HCT116 (cell line): ENCODE measurements at regions not wholly inside any gene's neighbourhood (a gene's known extent, or its start where the extent isn't known, plus 50 kb on each side); places are given as distances from the start of the nearest gene placed in this dataset.

Experiments
- ATAC-seq: fragments of 200-7000 bp; cut with Tn5 transposase; 2 replicates; pipeline ENCODE4 v1.9.1; 2020; ENCODE audit warnings: mild to moderate bottlenecking, moderate library complexity
- BruUV-seq: library from RNA; stranded (reverse); fragments of 400-500 nt; replicated peaks from 2 replicates; lab custom pipeline; 2021; lab: Mats Ljungman, UMichigan
- CTCF ChIA-PET: fragments of 300-600 bp; sonication (Branson Sonifier 250); formaldehyde crosslinking; loops from one replicate; lab custom pipeline; 2021; ENCODE audit warnings: antibody characterized with exemption; lab: Charles Lee
- POLR2A ChIA-PET: fragments of 300-600, 350-600 bp; sonication (Branson Sonifier 250); formaldehyde crosslinking; loops from one replicate; lab custom pipeline; 2021; ENCODE audit warnings: antibody characterized with exemption; lab: Charles Lee
- RAD21 ChIA-PET, 2 experiments: fragments of 300-600 bp; sonication (Branson Sonifier 250); formaldehyde crosslinking; loops; one replicate each; lab custom pipeline; 2023; ENCODE audit warnings: low total read pairs in 2 of 2; ENCODE audit not compliant: uncharacterized antibody in 2 of 2, unreplicated experiment in 2 of 2, low non-redundant PET in 1 of 2; lab: Charles Lee
- DNase-seq: peaks from one replicate; pipeline ENCODE4 v3.0.0-alpha.2; 2010; ENCODE audit warnings: low read depth, low spot score
- H2AFZ ChIP-seq: fragments of 200-600 bp; shearing (Covaris generic), sonication (generic); 2 replicates; pipeline ENCODE4 v1.6.1; 2017; ENCODE audit warnings: low read depth, mixed run types, mixed read lengths, antibody characterized with exemption, low read length; ENCODE audit not compliant: poor library complexity, severe bottlenecking
- H3K27ac ChIP-seq: 2 replicates; pipeline ENCODE4 v1.5.1; 2012; ENCODE audit warnings: low read depth, low read length
- H3K27me3 ChIP-seq: fragments of 200-600 bp; sonication (generic); 2 replicates; pipeline ENCODE4 v1.6.1; 2016; ENCODE audit warnings: mixed run types, low read length, mixed read lengths; ENCODE audit not compliant: insufficient read depth
- H3K36me3 ChIP-seq, 2 experiments: fragments of 200-500 bp in 1 of 2; fragments of 200-600 bp in 1 of 2; sonication (Bioruptor generic) in 1 of 2; sonication (generic) in 1 of 2; 2 replicates each; pipeline versions ENCODE4 v1.5.1 to v1.6.1; 2014 to 2016; ENCODE audit warnings: low read length in 2 of 2, inconsistent platforms in 1 of 2, mixed read lengths in 1 of 2, mixed run types in 1 of 2; ENCODE audit not compliant: insufficient read depth in 2 of 2, control insufficient read depth in 1 of 2
- H3K4me1 ChIP-seq, 2 experiments: fragments of 200-600 bp in 1 of 2; sonication (generic) in 1 of 2; 2 replicates each; pipeline versions ENCODE4 v1.5.1 to v1.6.1; 2012 to 2017; ENCODE audit warnings: low read length in 2 of 2, inconsistent platforms in 1 of 2, mild to moderate bottlenecking in 1 of 2, mixed read lengths in 1 of 2, mixed run types in 1 of 2, moderate library complexity in 1 of 2; ENCODE audit not compliant: insufficient read depth in 2 of 2, control insufficient read depth in 1 of 2
- H3K4me2 ChIP-seq: fragments of 200-600 bp; sonication (generic); 2 replicates; pipeline ENCODE4 v1.6.1; 2017; ENCODE audit warnings: mixed run types, low read length, mixed read lengths
- H3K4me3 ChIP-seq, 2 experiments: fragments of 200-600 bp in 1 of 2; sonication (generic) in 1 of 2; replicated peaks in 1 of 2; 2 replicates each; pipeline ENCODE4 v1.5.1; 2011 to 2016; ENCODE audit warnings: low read length in 2 of 2, control low read depth in 1 of 2, low read depth in 1 of 2, mild to moderate bottlenecking in 1 of 2, mixed read lengths in 1 of 2, mixed run types in 1 of 2
- H3K79me2 ChIP-seq: fragments of 200-600 bp; sonication (generic); 2 replicates; pipeline ENCODE4 v1.6.1; 2017; ENCODE audit warnings: mild to moderate bottlenecking, mixed run types, low read length, moderate library complexity, mixed read lengths; ENCODE audit not compliant: insufficient read depth
- H3K9ac ChIP-seq: fragments of 200-600 bp; sonication (generic); 2 replicates; pipeline ENCODE4 v1.6.1; 2016; ENCODE audit warnings: low read length, mixed read lengths
- H3K9me2 ChIP-seq: fragments of 200-600 bp; sonication (generic), shearing (Covaris generic); 2 replicates; pipeline ENCODE4 v1.6.1; 2017; ENCODE audit warnings: mixed run types, mild to moderate bottlenecking, moderate library complexity; ENCODE audit not compliant: insufficient read depth
- H3K9me3 ChIP-seq, 2 experiments: fragments of 200-500 bp in 1 of 2; fragments of 200-600 bp in 1 of 2; sonication (Bioruptor generic) in 1 of 2; sonication (generic) in 1 of 2; 2 replicates each; pipeline ENCODE4 v1.6.1; 2014 to 2017; ENCODE audit warnings: low read length in 2 of 2, mixed read lengths in 2 of 2, inconsistent platforms in 1 of 2, low read depth in 1 of 2, mild to moderate bottlenecking in 1 of 2, mixed run types in 1 of 2, moderate library complexity in 1 of 2; ENCODE audit not compliant: control insufficient read depth in 1 of 2, insufficient read depth in 1 of 2
- H4K20me1 ChIP-seq: fragments of 200-600 bp; sonication (generic), shearing (Covaris generic); 2 replicates; pipeline ENCODE4 v1.6.1; 2017; ENCODE audit warnings: mixed run types, mild to moderate bottlenecking, moderate library complexity; ENCODE audit not compliant: insufficient read depth
- CBX3 ChIP-seq: IDR thresholded peaks from 2 replicates; pipeline ENCODE4 v1.6.1; 2012; ENCODE audit warnings: low read depth
- CEBPB ChIP-seq: IDR thresholded peaks from 2 replicates; pipeline ENCODE4 v1.6.1; 2012; ENCODE audit warnings: low read depth
- EZH2 ChIP-seq: fragments of 200-600 bp; sonication (generic); IDR thresholded peaks from 2 replicates; pipeline ENCODE4 v1.6.1; 2017; ENCODE audit warnings: antibody characterized with exemption, mixed run types
- EZH2phosphoT487 ChIP-seq: fragments of 200-600 bp; IDR thresholded peaks from 2 replicates; pipeline ENCODE4 v1.6.1; 2018; ENCODE audit warnings: antibody characterized with exemption, borderline replicate concordance
- FOSL1 ChIP-seq: IDR thresholded peaks from 2 replicates; pipeline ENCODE4 v1.6.1; 2012; ENCODE audit warnings: low read depth
- POLR2AphosphoS5 ChIP-seq: IDR thresholded peaks from 2 replicates; pipeline ENCODE4 v1.6.1; 2011; ENCODE audit warnings: mild to moderate bottlenecking, low read depth, low read length, moderate library complexity
- RAD21 ChIP-seq: IDR thresholded peaks from 2 replicates; pipeline ENCODE4 v1.6.1; 2012; ENCODE audit warnings: low read depth, mild to moderate bottlenecking
- TCF7L2 ChIP-seq: IDR thresholded peaks from 2 replicates; pipeline ENCODE4 v1.7.0; 2011; ENCODE audit warnings: borderline replicate concordance, inconsistent platforms; ENCODE audit not compliant: insufficient read depth, insufficient read length; ENCODE audit errors: extremely low read depth
- ZFX ChIP-seq: fragments of 450-650 bp; IDR thresholded peaks from 2 replicates; pipeline ENCODE4 v1.6.1; 2017
- ZNF274 ChIP-seq: fragments of 200-500 bp; sonication (Bioruptor generic); IDR thresholded peaks from 2 replicates; pipeline ENCODE4 v1.6.1; 2014; ENCODE audit warnings: mild to moderate bottlenecking, low read depth, low read length, inconsistent platforms
- intact Hi-C: fragments of 100-400 bp; cut with micrococcal nuclease; formaldehyde crosslinking; loops from 2 replicates; pipeline ENCODE4 v1.10.0; 2022
- TF ChIP-seq, protein P1 (sequence below): IDR thresholded peaks from 2 replicates; pipeline ENCODE4 v1.6.1; 2012
- TF ChIP-seq, protein P2 (sequence below): IDR thresholded peaks from 2 replicates; pipeline ENCODE4 v1.6.1; 2012; ENCODE audit warnings: low read depth
- TF ChIP-seq, protein P3 (sequence below), 3 experiments: fragments of 200-600 bp in 1 of 3; sonication (generic) in 1 of 3; IDR thresholded peaks in 2 of 3; conservative IDR thresholded peaks in 1 of 3; 2 replicates each; pipeline ENCODE4 v1.5.1; 2012 to 2017; ENCODE audit warnings: low read depth in 2 of 3, low read length in 2 of 3, antibody characterized with exemption in 1 of 3, borderline replicate concordance in 1 of 3, control low read depth in 1 of 3, mild to moderate bottlenecking in 1 of 3, mixed read lengths in 1 of 3, mixed run types in 1 of 3, moderate library complexity in 1 of 3; ENCODE audit not compliant: insufficient read depth in 1 of 3

DNA sequence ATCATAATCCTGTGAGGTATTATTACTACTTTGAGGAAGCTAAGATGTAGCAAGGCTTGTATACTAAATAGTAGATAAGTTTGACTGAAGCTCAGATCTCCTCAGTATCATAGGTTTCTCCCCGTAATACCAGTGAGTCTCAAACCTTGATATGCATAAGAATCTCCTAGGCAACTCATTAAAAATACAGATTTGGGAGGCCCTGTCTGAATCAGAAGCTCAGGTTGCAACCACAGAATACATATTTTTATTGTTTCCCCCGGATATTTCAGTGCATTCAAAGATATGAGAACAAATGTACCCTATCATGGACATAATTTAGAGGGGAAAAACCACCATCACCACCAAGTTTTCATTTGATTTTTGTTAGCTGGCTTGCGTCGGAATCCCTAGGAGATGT is 242.1 kb upstream of the C2CD4B start (continued):
- TF ChIP-seq, protein P1, sequence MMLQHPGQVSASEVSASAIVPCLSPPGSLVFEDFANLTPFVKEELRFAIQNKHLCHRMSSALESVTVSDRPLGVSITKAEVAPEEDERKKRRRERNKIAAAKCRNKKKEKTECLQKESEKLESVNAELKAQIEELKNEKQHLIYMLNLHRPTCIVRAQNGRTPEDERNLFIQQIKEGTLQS = no peak
- TF ChIP-seq CEBPB (no peak), EZH2phosphoT487 (no peak)
- TF ChIP-seq, protein P2, sequence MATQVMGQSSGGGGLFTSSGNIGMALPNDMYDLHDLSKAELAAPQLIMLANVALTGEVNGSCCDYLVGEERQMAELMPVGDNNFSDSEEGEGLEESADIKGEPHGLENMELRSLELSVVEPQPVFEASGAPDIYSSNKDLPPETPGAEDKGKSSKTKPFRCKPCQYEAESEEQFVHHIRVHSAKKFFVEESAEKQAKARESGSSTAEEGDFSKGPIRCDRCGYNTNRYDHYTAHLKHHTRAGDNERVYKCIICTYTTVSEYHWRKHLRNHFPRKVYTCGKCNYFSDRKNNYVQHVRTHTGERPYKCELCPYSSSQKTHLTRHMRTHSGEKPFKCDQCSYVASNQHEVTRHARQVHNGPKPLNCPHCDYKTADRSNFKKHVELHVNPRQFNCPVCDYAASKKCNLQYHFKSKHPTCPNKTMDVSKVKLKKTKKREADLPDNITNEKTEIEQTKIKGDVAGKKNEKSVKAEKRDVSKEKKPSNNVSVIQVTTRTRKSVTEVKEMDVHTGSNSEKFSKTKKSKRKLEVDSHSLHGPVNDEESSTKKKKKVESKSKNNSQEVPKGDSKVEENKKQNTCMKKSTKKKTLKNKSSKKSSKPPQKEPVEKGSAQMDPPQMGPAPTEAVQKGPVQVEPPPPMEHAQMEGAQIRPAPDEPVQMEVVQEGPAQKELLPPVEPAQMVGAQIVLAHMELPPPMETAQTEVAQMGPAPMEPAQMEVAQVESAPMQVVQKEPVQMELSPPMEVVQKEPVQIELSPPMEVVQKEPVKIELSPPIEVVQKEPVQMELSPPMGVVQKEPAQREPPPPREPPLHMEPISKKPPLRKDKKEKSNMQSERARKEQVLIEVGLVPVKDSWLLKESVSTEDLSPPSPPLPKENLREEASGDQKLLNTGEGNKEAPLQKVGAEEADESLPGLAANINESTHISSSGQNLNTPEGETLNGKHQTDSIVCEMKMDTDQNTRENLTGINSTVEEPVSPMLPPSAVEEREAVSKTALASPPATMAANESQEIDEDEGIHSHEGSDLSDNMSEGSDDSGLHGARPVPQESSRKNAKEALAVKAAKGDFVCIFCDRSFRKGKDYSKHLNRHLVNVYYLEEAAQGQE = no peak

DNA sequence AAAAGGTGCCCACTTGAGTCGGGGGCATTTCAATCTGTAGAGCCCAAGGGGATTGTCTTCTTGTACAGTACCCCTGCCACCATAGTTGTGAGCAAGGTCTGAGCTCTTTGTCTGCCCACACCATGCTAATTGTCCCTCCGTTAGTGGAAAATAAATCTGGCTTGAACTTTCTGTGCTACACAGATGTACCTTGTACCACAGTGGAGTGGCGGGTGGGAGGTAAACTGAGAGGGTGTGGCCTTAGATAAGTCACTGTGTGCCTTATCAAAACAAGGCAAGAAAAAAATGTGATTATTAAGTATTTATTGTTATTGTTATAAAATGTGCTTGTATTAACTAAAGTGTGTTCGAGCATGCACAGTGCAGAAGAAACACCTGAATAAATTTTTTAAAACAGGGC is 242.9 kb upstream of the C2CD4B start:
- H3K9ac ChIP-seq = no peak overlapping the region
- no peaks in the 10 kb centered on the region; the same call in 1 of the 2 replicates for H3K27me3 ChIP-seq
- no peaks in the 10 kb centered on the region for H4K20me1 ChIP-seq
- no peak overlapping the region for H2AFZ ChIP-seq
- no TSS peak for BruUV-seq
- no peaks in the 10 kb centered on the region for H3K79me2 ChIP-seq
- RAD21 ChIA-PET = no interaction called here
- no peak for DNase-seq
- H3K4me3 ChIP-seq = no peak overlapping the region
- no peak overlapping the region for H3K4me2 ChIP-seq
- TF ChIP-seq ZFX (no peak), CBX3 (no peak), ZNF274 (no peak), EZH2phosphoT487 (no peak), CEBPB (no peak), EZH2 (no peak), RAD21 (no peak), FOSL1 (no peak), TCF7L2 (no peak), POLR2AphosphoS5 (no peak)
- TF ChIP-seq, protein P3, sequence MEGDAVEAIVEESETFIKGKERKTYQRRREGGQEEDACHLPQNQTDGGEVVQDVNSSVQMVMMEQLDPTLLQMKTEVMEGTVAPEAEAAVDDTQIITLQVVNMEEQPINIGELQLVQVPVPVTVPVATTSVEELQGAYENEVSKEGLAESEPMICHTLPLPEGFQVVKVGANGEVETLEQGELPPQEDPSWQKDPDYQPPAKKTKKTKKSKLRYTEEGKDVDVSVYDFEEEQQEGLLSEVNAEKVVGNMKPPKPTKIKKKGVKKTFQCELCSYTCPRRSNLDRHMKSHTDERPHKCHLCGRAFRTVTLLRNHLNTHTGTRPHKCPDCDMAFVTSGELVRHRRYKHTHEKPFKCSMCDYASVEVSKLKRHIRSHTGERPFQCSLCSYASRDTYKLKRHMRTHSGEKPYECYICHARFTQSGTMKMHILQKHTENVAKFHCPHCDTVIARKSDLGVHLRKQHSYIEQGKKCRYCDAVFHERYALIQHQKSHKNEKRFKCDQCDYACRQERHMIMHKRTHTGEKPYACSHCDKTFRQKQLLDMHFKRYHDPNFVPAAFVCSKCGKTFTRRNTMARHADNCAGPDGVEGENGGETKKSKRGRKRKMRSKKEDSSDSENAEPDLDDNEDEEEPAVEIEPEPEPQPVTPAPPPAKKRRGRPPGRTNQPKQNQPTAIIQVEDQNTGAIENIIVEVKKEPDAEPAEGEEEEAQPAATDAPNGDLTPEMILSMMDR (IDR thresholded peaks at IDR 0.05 in 2 of 3, conservative IDR thresholded peaks at IDR 0.05 in 1 of 3; ENCODE audit: borderline replicate concordance in 1 of 3, insufficient read depth in 1 of 3, low read depth in 2 of 3, low read length in 2 of 3) = no peak
- TF ChIP-seq, protein P2 = no peak
- TF ChIP-seq, all 23 proteins: peak for 0
- ATAC-seq = no peak
- H3K36me3 ChIP-seq = no peaks in the 10 kb centered on the region
- H3K9me2 ChIP-seq = no peaks in the 10 kb centered on the region
- ChIA-PET CTCF (no interaction called here), POLR2A (no interaction called here)
- no peak overlapping the region for H3K27ac ChIP-seq
- intact Hi-C loops = no loop called here
- H3K9me3 ChIP-seq = no peaks in the 10 kb centered on the region
- H3K4me1 ChIP-seq = peaks cover 4 to 6% of the 10 kb centered on the region in 2 experiments
